ENCODE measurements at regions not wholly inside any gene's neighbourhood (a gene's known extent, or its start where the extent isn't known, plus 50 kb on each side); places are given as distances from the start of the nearest gene placed in this dataset.
"Not testable (repeated sequence)": the region's sequence is repeated elsewhere in the genome, so short reads cannot be mapped to it uniquely, and the experiment has no call there.

GRCh38 chr12:9340422-9341259 is 132.4 kb upstream of the PZP start:
- Histone ChIP-seq H3K9me3 (ENCODE audit: insufficient read depth, low read length) (no peaks in the 10 kb centered on the region), H3K4me3 (ENCODE audit: low read length) (no peak overlapping the region), H3K4me1 (ENCODE audit: low read length) (peaks cover 10% of the 10 kb centered on the region), H3K79me2 (ENCODE audit: low read length) (no peaks in the 10 kb centered on the region), H2AFZ (ENCODE audit: low read depth, low read length) (no peak overlapping the region), H3K27ac (ENCODE audit: low read length) (no peak overlapping the region), H3K27me3 (ENCODE audit: low read depth, low read length) (no peaks in the 10 kb centered on the region), H4K20me1 (ENCODE audit: insufficient read depth, low read length) (no peaks in the 10 kb centered on the region), H3K9ac (ENCODE audit: low read length) (no peak overlapping the region), H3K4me2 (ENCODE audit: low read length) (no peak overlapping the region), H3K36me3 (replicated peaks; ENCODE audit: low read depth, low read length) (no peaks in the 10 kb centered on the region)
- TF ChIP-seq EZH2phosphoT487 (IDR thresholded peaks at IDR 0.05; ENCODE audit: low read depth) (no peak), CTCF (IDR thresholded peaks at IDR 0.05; ENCODE audit: low read depth, low read length) (no peak)

- Histone ChIP-seq H2AFZ (ENCODE audit: low read depth, low read length) (no peak overlapping the region), H3K36me3 (replicated peaks; ENCODE audit: low read depth, low read length) (no peaks in the 10 kb centered on the region), H3K79me2 (ENCODE audit: low read length) (no peaks in the 10 kb centered on the region), H3K4me1 (ENCODE audit: low read length) (peaks cover 3% of the 10 kb centered on the region), H4K20me1 (ENCODE audit: insufficient read depth, low read length) (no peaks in the 10 kb centered on the region), H3K4me3 (ENCODE audit: low read length) (no peak overlapping the region), H3K27me3 (ENCODE audit: low read depth, low read length) (no peaks in the 10 kb centered on the region), H3K9me3 (ENCODE audit: insufficient read depth, low read length) (no peaks in the 10 kb centered on the region), H3K4me2 (ENCODE audit: low read length) (no peak overlapping the region), H3K9ac (ENCODE audit: low read length) (no peak overlapping the region), H3K27ac (ENCODE audit: low read length) (no peak overlapping the region)
- no peak for TF ChIP-seq EZH2phosphoT487 (IDR thresholded peaks at IDR 0.05; ENCODE audit: low read depth)
- no peak for TF ChIP-seq CTCF (IDR thresholded peaks at IDR 0.05; ENCODE audit: low read depth, low read length)
Measured at GRCh38 chr12:9337656-9338055, 129.5 kb upstream of the PZP start.

- H3K27me3 ChIP-seq (ENCODE audit: low read depth, low read length); H3K9ac ChIP-seq (ENCODE audit: low read length); H3K4me1 ChIP-seq (ENCODE audit: low read length): not testable (repeated sequence)
Measured at GRCh38 chr12:9336375-9337011, 128.3 kb upstream of the PZP start.

GRCh38 chr12:9335867-9336266 is 127.7 kb upstream of the PZP start:
- Histone ChIP-seq H3K36me3 (replicated peaks; ENCODE audit: low read depth, low read length) (no peaks in the 10 kb centered on the region), H3K4me1 (ENCODE audit: low read length) (peaks cover 10% of the 10 kb centered on the region), H4K20me1 (ENCODE audit: insufficient read depth, low read length) (no peaks in the 10 kb centered on the region), H2AFZ (ENCODE audit: low read depth, low read length) (no peak overlapping the region), H3K27ac (ENCODE audit: low read length) (no peak overlapping the region), H3K4me3 (ENCODE audit: low read length) (no peak overlapping the region), H3K79me2 (ENCODE audit: low read length) (no peaks in the 10 kb centered on the region), H3K27me3 (ENCODE audit: low read depth, low read length) (no peaks in the 10 kb centered on the region), H3K9me3 (ENCODE audit: insufficient read depth, low read length) (no peaks in the 10 kb centered on the region), H3K9ac (ENCODE audit: low read length) (no peak overlapping the region), H3K4me2 (ENCODE audit: low read length) (no peak overlapping the region)
- TF ChIP-seq CTCF (IDR thresholded peaks at IDR 0.05; ENCODE audit: low read depth, low read length), result no peak
- no peak for TF ChIP-seq EZH2phosphoT487 (IDR thresholded peaks at IDR 0.05; ENCODE audit: low read depth)

More at GRCh38 chr12:9336375-9337011, 128.3 kb upstream of the PZP start:
- H3K9me3 ChIP-seq (ENCODE audit: insufficient read depth, low read length); H3K36me3 ChIP-seq (replicated peaks; ENCODE audit: low read depth, low read length); H3K4me3 ChIP-seq (ENCODE audit: low read length); H3K4me2 ChIP-seq (ENCODE audit: low read length); H2AFZ ChIP-seq (ENCODE audit: low read depth, low read length); H4K20me1 ChIP-seq (ENCODE audit: insufficient read depth, low read length); H3K79me2 ChIP-seq (ENCODE audit: low read length); H3K27ac ChIP-seq (ENCODE audit: low read length): not testable (repeated sequence)
